ENCODE measurements at regions not wholly inside any gene's neighbourhood (a gene's known extent, or its start where the extent isn't known, plus 50 kb on each side); places are given as distances from the start of the nearest gene placed in this dataset.
"Not testable (repeated sequence)": the region's sequence is repeated elsewhere in the genome, so short reads cannot be mapped to it uniquely, and the experiment has no call there.

GRCh38 chr14:83870546-83871270, 1659.2 kb upstream of the FLRT2 start:
- no peak for DNase-seq (ENCODE audit: low read depth, low spot score)

- no peak for DNase-seq (ENCODE audit: low read depth, low spot score)
Measured at GRCh38 chr14:83873669-83874068, 1656.3 kb upstream of the FLRT2 start.

DNA sequence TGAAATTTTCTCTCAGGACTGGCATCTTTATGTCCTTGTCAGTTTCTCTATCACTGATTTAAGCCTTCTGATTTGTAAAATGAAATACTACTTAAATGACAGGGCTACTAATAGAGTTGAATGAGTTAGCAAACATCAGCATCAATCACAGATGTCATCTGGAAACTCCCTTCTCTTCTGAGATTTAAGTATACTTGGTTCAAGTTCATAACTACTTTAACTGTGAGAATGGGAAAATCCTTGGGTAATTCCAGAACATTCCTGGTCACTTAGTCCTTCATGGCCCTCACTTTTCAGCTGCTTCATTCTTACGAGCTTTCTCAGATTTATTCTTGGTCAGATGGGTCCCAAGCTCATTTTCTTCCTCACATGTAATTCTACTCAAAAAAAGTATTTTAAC, 1655.3 kb upstream of the FLRT2 start:
- no peak for DNase-seq (ENCODE audit: low read depth, low spot score)

GRCh38 chr14:83883732-83884131, 1646.2 kb upstream of the FLRT2 start:
- DNase-seq (ENCODE audit: low read depth, low spot score): no peak

- no peak for DNase-seq (ENCODE audit: low read depth, low spot score)
Measured at GRCh38 chr14:83885837-83886293, 1644.1 kb upstream of the FLRT2 start.

DNA sequence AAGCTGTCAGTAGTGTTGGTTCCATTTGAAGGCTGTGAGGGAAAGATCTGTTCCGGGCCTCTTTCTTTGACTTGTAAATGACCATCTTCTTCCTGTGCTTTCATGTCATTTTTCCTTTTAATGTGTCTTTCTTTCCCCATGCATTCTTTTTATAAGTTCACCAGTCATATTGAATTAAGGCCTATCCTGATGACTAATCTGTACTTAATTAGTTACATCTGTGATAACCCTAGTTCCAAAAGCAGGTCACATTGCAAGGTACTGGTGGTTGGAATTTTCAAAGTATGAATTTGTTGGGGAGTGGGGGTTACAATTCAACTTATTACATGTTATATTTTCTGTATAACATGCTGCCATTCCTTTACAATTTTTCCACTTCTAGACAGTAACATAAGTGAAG, 1642.1 kb upstream of the FLRT2 start:
- no peak for DNase-seq (ENCODE audit: low read depth, low spot score)

- DNase-seq (ENCODE audit: low read depth, low spot score): no peak
Measured at GRCh38 chr14:83893447-83893846, 1636.5 kb upstream of the FLRT2 start.

- no peak for DNase-seq (ENCODE audit: low read depth, low spot score)
Measured at GRCh38 chr14:83894568-83894967, 1635.4 kb upstream of the FLRT2 start.

GRCh38 chr14:83898558-83898957, 1631.4 kb upstream of the FLRT2 start:
- not testable (repeated sequence) for DNase-seq (ENCODE audit: low read depth, low spot score)

DNA sequence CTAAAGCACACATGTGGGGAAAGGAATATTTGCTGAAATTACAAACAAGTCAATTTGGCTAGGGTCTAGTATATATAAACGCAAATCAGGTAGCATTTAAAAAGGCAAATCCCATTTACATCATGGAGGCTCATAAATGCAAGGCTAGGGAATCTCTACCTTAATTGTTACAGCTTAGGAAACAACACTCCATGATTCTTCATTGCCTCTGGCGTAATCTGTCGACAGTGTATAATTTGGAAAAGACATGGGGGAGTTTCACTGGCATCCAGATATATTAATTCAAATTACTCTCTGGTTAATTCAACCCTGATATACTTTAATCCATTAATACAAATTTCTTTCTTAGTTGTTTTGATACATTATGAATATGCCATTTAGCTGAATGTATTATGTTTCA, 1630.2 kb upstream of the FLRT2 start:
- DNase-seq (ENCODE audit: low read depth, low spot score): no peak

DNA sequence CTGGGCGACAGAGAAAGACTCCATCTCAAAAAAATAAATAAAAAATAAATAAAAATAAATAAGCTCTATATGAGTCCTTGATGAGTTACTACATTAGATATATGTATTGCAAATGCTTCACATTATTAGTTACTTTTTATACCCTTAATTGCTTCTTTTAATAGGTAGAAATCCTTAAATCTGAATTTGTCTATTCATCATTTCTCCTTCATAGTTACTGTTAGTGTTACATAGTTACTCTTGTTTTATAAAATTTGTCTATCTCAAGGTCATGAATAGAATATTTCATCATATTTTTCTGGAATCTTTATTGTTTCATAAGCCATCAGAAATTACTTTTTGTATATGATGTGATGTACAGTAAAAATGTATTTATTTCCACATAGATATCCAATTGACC, 1624.8 kb upstream of the FLRT2 start:
- DNase-seq (ENCODE audit: low read depth, low spot score): no peak

GRCh38 chr14:83908419-83908818, 1621.5 kb upstream of the FLRT2 start:
- no peak for DNase-seq (ENCODE audit: low read depth, low spot score)

DNA sequence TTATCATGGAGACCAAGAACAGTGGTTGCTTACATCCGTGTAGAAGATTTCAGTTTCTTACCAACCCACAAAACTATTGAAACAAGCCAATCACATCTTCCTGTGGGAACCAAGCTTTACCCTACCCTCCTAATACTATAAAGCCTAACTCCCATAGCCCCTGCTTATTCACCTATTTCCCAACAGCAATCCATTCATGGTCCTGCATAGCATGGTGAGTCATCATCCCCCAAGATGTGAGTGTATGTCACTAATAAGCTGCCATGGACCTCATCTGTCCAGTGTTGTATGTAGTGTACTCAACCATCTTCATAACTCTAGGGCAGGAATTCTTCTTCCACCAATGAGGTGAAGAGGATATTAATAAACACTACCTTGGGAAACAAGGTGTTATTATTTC, 1620.4 kb upstream of the FLRT2 start:
- DNase-seq (ENCODE audit: low read depth, low spot score): no peak

- DNase-seq (ENCODE audit: low read depth, low spot score): no peak
Measured at GRCh38 chr14:83912032-83912642, 1617.8 kb upstream of the FLRT2 start.

DNA sequence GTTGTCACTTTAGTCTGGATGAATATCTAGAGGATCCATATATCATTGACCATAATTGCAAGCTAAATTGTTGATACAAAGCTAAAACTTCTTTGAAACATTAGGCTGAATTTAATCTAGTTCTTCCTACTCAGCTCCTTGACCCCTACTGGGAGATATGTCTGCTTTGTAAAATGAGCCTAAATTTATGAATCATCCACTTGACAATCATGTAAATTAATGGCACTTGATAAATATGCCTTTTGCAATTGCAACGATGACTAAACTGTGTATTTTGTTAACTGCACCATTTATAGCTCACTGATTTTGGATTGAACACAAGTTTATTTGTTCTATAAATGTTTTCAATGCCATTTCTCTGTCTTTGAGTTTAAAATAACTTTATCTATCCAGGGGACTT, 1616.5 kb upstream of the FLRT2 start:
- DNase-seq (ENCODE audit: low read depth, low spot score): no peak

DNA sequence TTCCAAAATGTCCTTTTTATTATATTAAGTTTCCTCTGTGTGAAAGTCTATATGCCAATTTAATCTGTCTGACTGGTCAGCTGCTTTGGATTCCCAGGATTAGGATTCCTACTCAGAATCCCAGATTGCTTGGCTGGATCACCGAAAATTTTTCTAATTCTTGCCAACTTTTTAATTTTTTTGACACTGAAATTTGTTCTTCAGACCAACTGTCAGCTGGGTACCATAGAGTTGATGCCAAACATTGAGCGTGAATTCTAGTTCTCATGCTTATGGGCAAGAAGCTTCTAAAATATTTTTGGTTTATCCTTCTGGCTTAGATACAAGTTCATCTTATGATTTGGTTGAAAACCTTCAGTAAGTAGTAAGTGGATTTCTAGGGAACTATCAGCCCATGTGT, 1611.4 kb upstream of the FLRT2 start:
- DNase-seq (ENCODE audit: low read depth, low spot score): no peak

GRCh38 chr14:83919675-83920074, 1610.3 kb upstream of the FLRT2 start:
- DNase-seq (ENCODE audit: low read depth, low spot score): not testable (repeated sequence)

GRCh38 chr14:83923842-83924241, 1606.1 kb upstream of the FLRT2 start:
- DNase-seq (ENCODE audit: low read depth, low spot score): no peak

DNA sequence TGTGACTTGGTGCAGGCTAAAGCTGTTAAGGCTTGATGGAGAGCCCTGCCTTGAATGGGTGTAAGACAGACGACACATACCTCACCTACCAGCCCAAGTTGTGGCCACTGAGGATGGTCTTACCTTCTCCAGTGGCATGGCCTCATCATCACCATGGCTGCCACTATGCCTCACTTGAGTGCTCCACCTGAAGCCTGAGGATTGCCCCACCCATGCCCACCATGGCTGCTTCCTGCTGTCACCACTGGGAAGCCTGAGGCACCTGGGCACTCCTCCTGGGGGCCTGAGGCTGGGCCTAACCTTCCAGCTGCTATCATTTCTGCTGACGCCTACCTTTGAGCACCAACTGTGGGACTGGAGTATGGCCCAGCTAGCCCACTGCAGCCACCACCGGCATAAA, 1605.7 kb upstream of the FLRT2 start:
- no peak for DNase-seq (ENCODE audit: low read depth, low spot score)

GRCh38 chr14:83940253-83940652, 1589.7 kb upstream of the FLRT2 start:
- no peak for DNase-seq (ENCODE audit: low read depth, low spot score)

DNA sequence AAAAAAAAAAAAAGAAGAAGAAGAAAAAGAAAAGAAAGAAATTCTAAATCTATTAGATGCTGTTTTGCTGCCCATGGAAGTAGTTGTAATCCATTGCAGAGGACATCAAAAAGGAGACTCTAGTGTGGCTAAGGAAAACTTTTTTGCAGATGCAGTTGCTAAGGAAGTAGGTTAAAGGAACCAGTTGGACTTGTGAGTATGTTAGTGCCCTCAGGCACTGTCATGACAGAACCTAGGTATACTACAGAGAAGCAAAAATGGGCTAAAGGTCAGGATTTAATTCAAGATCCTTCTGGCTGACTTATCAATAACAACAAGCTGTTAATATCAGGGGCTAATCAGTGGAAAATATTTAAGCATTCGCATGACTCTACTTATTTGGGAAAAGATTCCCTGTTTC, 1571.6 kb upstream of the FLRT2 start:
- DNase-seq (ENCODE audit: low read depth, low spot score): no peak

DNA sequence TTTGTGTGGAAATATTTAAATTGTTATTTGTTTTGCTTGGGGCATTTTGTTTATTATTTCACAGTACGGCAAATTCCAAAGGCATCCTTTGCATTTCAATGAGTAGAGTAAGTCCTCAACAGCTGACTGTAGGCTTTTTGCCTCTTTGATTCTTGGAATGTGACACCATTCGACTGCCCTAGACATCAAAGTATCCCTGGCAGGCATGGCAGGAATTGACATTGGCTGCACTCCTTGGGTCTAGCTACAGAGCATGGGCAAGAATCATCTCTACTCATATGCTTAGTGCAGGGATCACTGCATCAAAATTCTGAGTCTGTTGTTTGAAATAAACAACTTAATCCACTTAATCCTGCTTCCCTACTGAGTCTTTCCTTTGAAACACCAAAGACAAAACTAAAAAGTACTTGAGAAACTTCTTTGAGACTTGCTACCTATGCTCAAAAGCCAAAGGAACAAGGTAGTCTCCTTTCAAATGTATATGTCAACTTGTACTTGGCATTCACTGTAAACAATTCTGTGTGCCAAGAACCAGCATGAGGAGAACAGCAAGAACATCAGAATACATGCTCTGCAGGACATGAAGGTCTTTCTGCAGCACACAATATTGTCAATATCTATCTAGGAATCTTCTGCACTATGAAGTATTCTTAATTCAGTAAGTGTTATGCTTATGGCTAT, 1569.0 kb upstream of the FLRT2 start:
- no peak for DNase-seq (ENCODE audit: low read depth, low spot score)

DNA sequence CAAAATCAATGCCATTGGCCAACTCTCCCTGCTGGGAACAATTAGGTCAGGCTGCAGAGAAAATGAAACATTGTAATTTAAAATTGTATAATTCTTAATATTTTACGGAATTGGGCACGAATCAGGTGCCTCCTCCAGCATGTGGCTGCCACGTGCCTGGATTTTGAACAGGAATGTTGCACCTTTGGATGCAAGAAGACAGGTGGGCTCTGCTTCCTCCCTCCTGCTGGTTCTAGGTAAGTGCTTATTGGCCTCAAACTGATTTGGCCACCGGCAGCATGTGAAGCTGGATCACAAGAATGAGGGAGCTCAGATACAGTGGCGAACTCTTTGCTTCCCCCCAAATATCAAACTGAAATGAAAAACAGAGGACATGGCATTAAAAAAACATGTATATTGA, 1559.9 kb upstream of the FLRT2 start:
- DNase-seq (ENCODE audit: low read depth, low spot score): no peak

Data from brain pericyte (primary cell).